Common myeloid progenitor, CD34-positive (primary cell): ENCODE measurements at regions not wholly inside any gene's neighbourhood (a gene's known extent, or its start where the extent isn't known, plus 50 kb on each side); places are given as distances from the start of the nearest gene placed in this dataset.

Source experiments
- CTCF ChIA-PET: fragments of 350-600 bp; sonication (Branson Sonifier 250); formaldehyde crosslinking; loops from one replicate; lab custom pipeline; 2021; ENCODE audit warnings: antibody characterized with exemption; lab: Charles Lee
- POLR2A ChIA-PET: fragments of 350-600 bp; sonication (Branson Sonifier 250); formaldehyde crosslinking; loops from one replicate; lab custom pipeline; 2021; ENCODE audit warnings: antibody characterized with exemption; lab: Charles Lee
- DNase-seq, 3 donors: peaks; one replicate each; pipeline versions ENCODE4 v3.0.0 to v3.0.0-alpha.2; 2013
- H3K27ac ChIP-seq, 2 experiments: 1 replicate in 1 of 2; 2 replicates in 1 of 2; pipeline ENCODE4 v1.7.0; 2013; ENCODE audit warnings: inconsistent platforms in 2 of 2, low read length in 2 of 2, mild to moderate bottlenecking in 2 of 2, low read depth in 1 of 2, moderate library complexity in 1 of 2; ENCODE audit not compliant: severe bottlenecking in 2 of 2, insufficient read depth in 1 of 2, poor library complexity in 1 of 2
- H3K27me3 ChIP-seq, 5 experiments: replicated peaks in 2 of 5; 1 replicate in 3 of 5; 2 replicates in 2 of 5; pipeline versions ENCODE4 v1.6.1 to v1.7.0; 2013; ENCODE audit warnings: low read length in 4 of 5, mild to moderate bottlenecking in 2 of 5, moderate library complexity in 2 of 5, inconsistent platforms in 1 of 5; ENCODE audit not compliant: insufficient read depth in 5 of 5, control insufficient read depth in 4 of 5
- H3K36me3 ChIP-seq, 4 experiments: 1 replicate in 2 of 4; 2 replicates in 2 of 4; pipeline versions ENCODE4 v1.6.1 to v1.7.0; 2013; ENCODE audit warnings: low read length in 3 of 4, control low read depth in 1 of 4, mild to moderate bottlenecking in 1 of 4; ENCODE audit not compliant: control insufficient read depth in 4 of 4, insufficient read depth in 4 of 4
- H3K4me1 ChIP-seq, 4 experiments: 1 replicate in 3 of 4; 2 replicates in 1 of 4; pipeline versions ENCODE4 v1.6.1 to v1.7.1; 2013; ENCODE audit warnings: low read length in 3 of 4, mild to moderate bottlenecking in 3 of 4, control low read depth in 1 of 4, inconsistent platforms in 1 of 4, moderate library complexity in 1 of 4; ENCODE audit not compliant: control insufficient read depth in 4 of 4, insufficient read depth in 4 of 4; ENCODE audit errors: control extremely low read depth in 1 of 4
- H3K4me3 ChIP-seq, 7 experiments: 1 replicate in 4 of 7; 2 replicates in 3 of 7; pipeline versions ENCODE4 v1.5.1 to v1.7.0; 2013; ENCODE audit warnings: mild to moderate bottlenecking in 7 of 7, low read length in 6 of 7, moderate library complexity in 6 of 7, inconsistent platforms in 2 of 7, low read depth in 2 of 7, control low read depth in 1 of 7; ENCODE audit not compliant: insufficient read depth in 4 of 7, control insufficient read depth in 1 of 7; ENCODE audit errors: extremely low read depth in 1 of 7
- H3K9me3 ChIP-seq, 5 experiments: 1 replicate in 4 of 5; 2 replicates in 1 of 5; pipeline versions ENCODE4 v1.6.1 to v1.7.1; 2013; ENCODE audit warnings: low read length in 4 of 5, mild to moderate bottlenecking in 2 of 5, inconsistent platforms in 1 of 5, low read depth in 1 of 5, moderate library complexity in 1 of 5; ENCODE audit not compliant: control insufficient read depth in 4 of 5, insufficient read depth in 2 of 5; ENCODE audit errors: control extremely low read depth in 1 of 5
- WGBS: methylation state at CpG from one replicate; pipeline ENCODE4 v1.1.5; 2013; ENCODE audit not compliant: insufficient coverage; 5-methylcytosine and 5-hydroxymethylcytosine counted together

- ChIA-PET POLR2A (no interaction called here), CTCF (no interaction called here)
- no peaks in the 10 kb centered on the region for H3K9me3 ChIP-seq
Measured at GRCh38 chr2:150762571-150762970, 275.1 kb upstream of the RND3 start.

GRCh38 chr2:150759531-150759930, 272.1 kb upstream of the RND3 start:
- no peaks in the 10 kb centered on the region for H3K36me3 ChIP-seq
- DNase-seq = no peak
- ChIA-PET CTCF (no interaction called here), POLR2A (no interaction called here)
- no peak overlapping the region for H3K4me3 ChIP-seq
- no peak overlapping the region for H3K27ac ChIP-seq
- H3K9me3 ChIP-seq = no peaks in the 10 kb centered on the region
- WGBS = no CpG with 5 or more reads among the region's 1 CpG
- no peaks in the 10 kb centered on the region for H3K4me1 ChIP-seq
- H3K27me3 ChIP-seq = no peaks in the 10 kb centered on the region

More at GRCh38 chr2:150762571-150762970, 275.1 kb upstream of the RND3 start:
- WGBS = 0% methylated on average over 1 of the region's 2 CpGs
- Histone ChIP-seq H3K27me3 (no peaks in the 10 kb centered on the region), H3K36me3 (no peaks in the 10 kb centered on the region), H3K4me3 (no peak overlapping the region), H3K27ac (no peak overlapping the region), H3K4me1 (no peaks in the 10 kb centered on the region)
- DNase-seq = no peak

- H3K4me1 ChIP-seq = no peaks in the 10 kb centered on the region
- CTCF ChIA-PET = no interaction called here
- DNase-seq = no peak
- H3K36me3 ChIP-seq = no peaks in the 10 kb centered on the region
- 100% methylated on average over 2 of the region's 3 CpGs for WGBS
- POLR2A ChIA-PET = no interaction called here
- no peak overlapping the region for H3K27ac ChIP-seq
- H3K27me3 ChIP-seq = no peaks in the 10 kb centered on the region
- no peak overlapping the region for H3K4me3 ChIP-seq
- H3K9me3 ChIP-seq = no peaks in the 10 kb centered on the region
Measured at GRCh38 chr2:150759106-150759505, 271.6 kb upstream of the RND3 start.

GRCh38 chr2:150752229-150752628, 264.8 kb upstream of the RND3 start:
- ChIA-PET CTCF (no interaction called here), POLR2A (no interaction called here)
- no peaks in the 10 kb centered on the region for H3K9me3 ChIP-seq
- no peak overlapping the region for H3K27ac ChIP-seq
- no peak for DNase-seq
- no peaks in the 10 kb centered on the region for H3K4me1 ChIP-seq
- H3K4me3 ChIP-seq = no peak overlapping the region
- no peaks in the 10 kb centered on the region for H3K36me3 ChIP-seq
- no peaks in the 10 kb centered on the region for H3K27me3 ChIP-seq

- Histone ChIP-seq H3K9me3 (no peaks in the 10 kb centered on the region), H3K4me3 (no peak overlapping the region), H3K36me3 (no peaks in the 10 kb centered on the region), H3K27me3 (no peaks in the 10 kb centered on the region), H3K27ac (no peak overlapping the region), H3K4me1 (no peaks in the 10 kb centered on the region)
- POLR2A ChIA-PET = no interaction called here
- WGBS = no CpG with 5 or more reads among the region's 1 CpG
- CTCF ChIA-PET = no interaction called here
- no peak for DNase-seq
Measured at GRCh38 chr2:150750720-150751119, 263.3 kb upstream of the RND3 start.

- CTCF ChIA-PET = no interaction called here
- H3K4me3 ChIP-seq = no peak overlapping the region
- POLR2A ChIA-PET = no interaction called here
- H3K4me1 ChIP-seq = no peaks in the 10 kb centered on the region
- H3K9me3 ChIP-seq = no peaks in the 10 kb centered on the region
- no peak overlapping the region for H3K27ac ChIP-seq
- peaks cover 0 to 3% (median 0%) of the 10 kb centered on the region in 5 experiments for H3K27me3 ChIP-seq
- DNase-seq = no peak
- no peaks in the 10 kb centered on the region for H3K36me3 ChIP-seq
- 96% methylated on average over 3 of the region's 4 CpGs for WGBS
Measured at GRCh38 chr2:150742094-150742493, 254.6 kb upstream of the RND3 start.

GRCh38 chr2:150735894-150736498, 248.5 kb upstream of the RND3 start:
- WGBS = no CpG with 5 or more reads among the region's 5 CpGs

More at GRCh38 chr2:150735894-150736498, 248.5 kb upstream of the RND3 start:
- H3K36me3 ChIP-seq = no peaks in the 10 kb centered on the region
- POLR2A ChIA-PET = no interaction called here
- no peak overlapping the region for H3K27ac ChIP-seq
- no peaks in the 10 kb centered on the region for H3K27me3 ChIP-seq
- no peaks in the 10 kb centered on the region for H3K9me3 ChIP-seq
- DNase-seq = no peak
- CTCF ChIA-PET = no interaction called here
- no peaks in the 10 kb centered on the region for H3K4me1 ChIP-seq
- H3K4me3 ChIP-seq = no peak overlapping the region
